ENCODE measurements at regions not wholly inside any gene's neighbourhood (a gene's known extent, or its start where the extent isn't known, plus 50 kb on each side); places are given as distances from the start of the nearest gene placed in this dataset.

GRCh38 chr2:14039134-14039533 lies 593.4 kb upstream of the LRATD1 start (continued):
- TF ChIP-seq CTCF (IDR thresholded peaks at IDR 0.05 in 2 of 3, conservative IDR thresholded peaks at IDR 0.05 in 1 of 3; ENCODE audit: control insufficient read depth in 2 of 3, extremely low read depth in 1 of 3, insufficient read depth in 1 of 3, low read depth in 3 of 3, low read length in 3 of 3) (no peak), SIN3A (IDR thresholded peaks at IDR 0.05; ENCODE audit: low read depth, low read length) (no peak), DPF2 (IDR thresholded peaks at IDR 0.05) (no peak), PKNOX1 (IDR thresholded peaks at IDR 0.05) (no peak), FOS (IDR thresholded peaks at IDR 0.05; ENCODE audit: borderline replicate concordance, extremely low read depth, insufficient read length) (no peak), SKIL (IDR thresholded peaks at IDR 0.05; ENCODE audit: low read depth, poor library complexity, severe bottlenecking) (no peak), POLR2AphosphoS2 (IDR thresholded peaks at IDR 0.05; ENCODE audit: low read depth, low read length) (no peak)

- ChIA-PET SMC1A (ENCODE audit: uncharacterized antibody, unreplicated experiment) (no interaction called here), POLR2A (no interaction called here), RAD21 (ENCODE audit: unreplicated experiment) (no interaction called here), CTCF (interaction anchor here (0.7 kb wide), 1 partner anchor 9 kb away, joined by 3 read pairs; no protein-coding TSS in a partner anchor)
- no peak overlapping the region for H2AFZ ChIP-seq (ENCODE audit: control insufficient read depth, low read depth, low read length)
- DNase-seq (ENCODE audit: low read depth, low spot score) (no peak), FAIRE-seq (no peak), ATAC-seq (no peak)
- H3K4me2 ChIP-seq (ENCODE audit: control insufficient read depth, insufficient read depth), result no peak overlapping the region
- H3K27me3 ChIP-seq (replicated peaks in 1 of 2; ENCODE audit: control insufficient read depth in 2 of 2, insufficient read depth in 2 of 2, low read length in 1 of 2), result no peaks in the 10 kb centered on the region
- in situ Hi-C loops (cut with MboI), result no loop called here
- 20% methylated on average over 2 of the region's 2 CpGs for WGBS (ENCODE audit: insufficient coverage, insufficient replicate concordance, low lambda C conversion rate, missing lambda C conversion rate)
- H3K4me1 ChIP-seq (ENCODE audit: control insufficient read depth, insufficient read depth, low read length), result no peaks in the 10 kb centered on the region
- intact Hi-C loops (cut with micrococcal nuclease; ENCODE audit: unreplicated experiment), result no loop called here
- no peak overlapping the region for H3K9ac ChIP-seq (ENCODE audit: control insufficient read depth, insufficient read depth, low read length)
- no peaks in the 10 kb centered on the region for H3K36me3 ChIP-seq (ENCODE audit: control insufficient read depth in 2 of 2, insufficient read depth in 2 of 2, low read length in 1 of 2)
- no peak overlapping the region for H3K4me3 ChIP-seq
- no TSS peak for BruUV-seq (replicated peaks)
- no peaks in the 10 kb centered on the region for H3K79me2 ChIP-seq (ENCODE audit: control insufficient read depth, insufficient read depth, low read length)
- no peak overlapping the region for H3K27ac ChIP-seq (ENCODE audit: control insufficient read depth, insufficient read depth)
- no peaks in the 10 kb centered on the region for H3K9me3 ChIP-seq (replicated peaks; ENCODE audit: control insufficient read depth, insufficient read depth, low read length)
- H4K20me1 ChIP-seq (ENCODE audit: control insufficient read depth, insufficient read depth), result no peaks in the 10 kb centered on the region
- TF ChIP-seq PML (IDR thresholded peaks at IDR 0.05; ENCODE audit: low read length) (no peak), PRDM15 (CRISPR knock-in tag; IDR thresholded peaks at IDR 0.05) (no peak), LARP7 (IDR thresholded peaks at IDR 0.05) (no peak), ZNF384 (IDR thresholded peaks at IDR 0.05; ENCODE audit: borderline replicate concordance, low read depth, low read length) (no peak), TCF7 (IDR thresholded peaks at IDR 0.05; ENCODE audit: borderline replicate concordance) (no peak), NFYB (IDR thresholded peaks at IDR 0.05; ENCODE audit: insufficient read depth, low read depth, low read length) (no peak), FOXM1 (IDR thresholded peaks at IDR 0.05; ENCODE audit: low read depth, low read length) (no peak)
Measured at GRCh38 chr2:14047491-14047890, 585.0 kb upstream of the LRATD1 start.
